ENCODE measurements at regions not wholly inside any gene's neighbourhood (a gene's known extent, or its start where the extent isn't known, plus 50 kb on each side); places are given as distances from the start of the nearest gene placed in this dataset.
"Not testable (repeated sequence)": the region's sequence is repeated elsewhere in the genome, so short reads cannot be mapped to it uniquely, and the experiment has no call there.

DNA sequence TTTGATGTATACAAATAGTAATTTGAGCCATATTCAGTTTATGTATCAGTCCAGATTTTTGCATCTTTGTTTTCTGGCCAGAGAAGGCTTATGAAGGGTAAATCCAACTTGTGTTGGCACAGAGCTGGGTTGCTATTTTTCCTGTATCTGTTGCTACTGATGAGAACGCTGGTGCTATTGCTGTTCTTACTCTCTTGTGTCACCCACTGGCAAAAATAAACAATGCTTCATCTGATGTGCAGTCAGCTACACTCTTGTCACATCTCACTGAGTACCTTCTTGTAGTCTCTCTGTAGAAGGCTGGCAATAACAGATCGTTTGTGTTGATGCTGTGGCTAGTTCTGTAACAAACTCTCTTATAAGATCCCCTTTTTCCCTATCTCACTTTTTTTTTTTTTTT lies 323.4 kb downstream of the CDH19 start:
- DNase-seq (ENCODE audit: low spot score) = no peak

- no peak for DNase-seq (ENCODE audit: low spot score)
Observed at GRCh38 chr18:66271962-66272361, 331.9 kb downstream of the CDH19 start.

GRCh38 chr18:66264130-66264529 lies 339.8 kb downstream of the CDH19 start:
- no peak for DNase-seq (ENCODE audit: low spot score)

DNA sequence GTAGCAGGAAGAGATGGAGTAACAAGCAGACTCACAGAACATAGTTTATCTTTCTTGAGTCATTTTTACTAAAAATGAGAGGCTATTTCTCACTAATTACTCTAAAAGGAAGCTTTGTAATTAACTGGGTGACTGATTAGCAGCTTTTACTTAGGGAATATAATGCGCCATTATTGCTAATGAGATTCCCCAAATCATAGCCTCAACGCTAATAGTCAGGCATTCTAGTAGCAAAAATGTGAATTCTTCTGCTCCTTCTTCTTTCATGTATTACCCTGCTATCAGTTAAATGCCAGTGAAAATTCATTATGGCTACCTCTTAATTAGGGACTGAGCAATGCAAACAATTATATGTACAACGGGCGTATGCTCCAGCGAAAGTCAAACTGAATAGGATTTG lies 349.8 kb downstream of the CDH19 start:
- DNase-seq (ENCODE audit: low spot score) = no peak

DNA sequence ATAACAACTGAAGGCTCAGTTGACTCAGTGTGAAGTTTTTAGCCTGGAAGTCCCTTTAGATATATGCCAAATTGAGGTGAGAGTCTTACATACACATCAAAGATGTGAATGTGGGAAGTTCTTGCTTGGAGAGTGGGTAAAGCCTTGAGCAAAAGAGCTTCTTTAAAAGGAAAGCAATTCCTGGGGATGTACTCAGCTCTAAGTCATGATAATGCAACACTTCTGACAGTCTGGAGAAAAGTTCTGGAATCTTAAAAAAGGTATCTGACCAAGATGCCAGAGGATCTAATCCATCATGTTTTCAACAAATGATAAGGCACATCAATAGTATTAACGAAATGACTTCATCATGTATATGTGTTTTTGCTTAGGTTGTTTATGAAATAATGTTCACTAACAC lies 351.2 kb downstream of the CDH19 start:
- DNase-seq (ENCODE audit: low spot score) = no peak

GRCh38 chr18:66235206-66235605 lies 368.7 kb downstream of the CDH19 start:
- DNase-seq (ENCODE audit: low spot score) = no peak

- no peak for DNase-seq (ENCODE audit: low spot score)
Observed at GRCh38 chr18:66226782-66227181, 377.1 kb downstream of the CDH19 start.

DNA sequence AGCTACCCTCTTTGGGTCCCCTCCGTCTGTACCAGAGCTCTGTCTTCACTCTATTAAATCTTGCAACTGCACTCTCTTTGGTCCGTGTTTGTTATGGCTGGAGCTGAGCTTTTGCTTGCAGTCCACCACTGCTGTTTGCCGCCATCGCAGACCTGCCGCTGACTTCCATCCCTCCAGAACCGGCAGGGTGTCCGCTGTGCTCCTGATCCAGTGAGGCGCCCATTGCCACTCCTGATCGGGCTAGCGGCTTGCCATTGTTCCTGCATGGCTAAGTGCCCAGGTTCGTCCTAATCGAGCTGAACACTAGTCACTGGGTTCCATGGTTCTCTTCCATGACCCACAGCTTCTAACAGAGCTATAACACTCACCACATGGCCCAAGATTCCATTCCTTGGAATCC lies 380.6 kb downstream of the CDH19 start:
- DNase-seq (ENCODE audit: low spot score) = not testable (repeated sequence)

GRCh38 chr18:66222174-66222573 lies 381.7 kb downstream of the CDH19 start:
- no peak for DNase-seq (ENCODE audit: low spot score)

GRCh38 chr18:66219817-66220216 lies 384.1 kb downstream of the CDH19 start:
- DNase-seq (ENCODE audit: low spot score) = no peak

DNA sequence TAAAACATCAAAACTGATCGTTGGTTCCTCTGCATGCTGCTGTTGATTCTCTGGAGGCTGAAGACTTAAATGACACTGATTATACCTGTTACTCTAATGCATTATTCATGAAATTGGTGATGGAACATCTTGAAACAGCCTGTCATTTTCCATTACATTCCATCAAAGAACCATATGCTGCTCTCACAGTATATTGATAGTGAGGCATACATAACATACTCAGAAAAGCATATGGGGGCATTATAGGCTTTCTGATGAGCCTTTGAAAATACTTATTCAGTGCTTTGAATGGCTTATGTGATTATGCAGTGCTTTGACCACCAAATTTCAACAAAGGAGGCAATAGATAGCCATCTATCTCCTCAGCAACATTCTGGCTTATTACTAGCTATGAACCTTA lies 392.1 kb downstream of the CDH19 start:
- no peak for DNase-seq (ENCODE audit: low spot score)

DNA sequence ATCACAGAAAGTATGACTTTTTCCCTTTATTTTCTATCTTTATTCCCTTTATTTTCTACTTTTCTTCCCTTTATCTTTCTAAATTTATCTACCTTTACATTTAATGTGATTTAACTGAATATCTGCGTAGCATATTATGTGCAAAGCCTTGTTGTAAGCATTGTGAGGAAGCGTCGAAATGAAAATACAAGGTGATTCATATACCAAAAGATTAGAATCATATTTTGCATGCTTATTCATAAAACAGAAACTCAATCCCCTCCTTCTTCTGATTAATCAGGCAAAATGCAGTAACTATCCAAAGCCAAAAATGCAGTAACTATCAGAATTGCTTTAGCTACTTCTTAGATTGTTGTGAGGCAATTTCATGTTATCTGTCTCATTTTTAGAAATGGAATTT lies 393.0 kb downstream of the CDH19 start:
- no peak for DNase-seq (ENCODE audit: low spot score)

DNA sequence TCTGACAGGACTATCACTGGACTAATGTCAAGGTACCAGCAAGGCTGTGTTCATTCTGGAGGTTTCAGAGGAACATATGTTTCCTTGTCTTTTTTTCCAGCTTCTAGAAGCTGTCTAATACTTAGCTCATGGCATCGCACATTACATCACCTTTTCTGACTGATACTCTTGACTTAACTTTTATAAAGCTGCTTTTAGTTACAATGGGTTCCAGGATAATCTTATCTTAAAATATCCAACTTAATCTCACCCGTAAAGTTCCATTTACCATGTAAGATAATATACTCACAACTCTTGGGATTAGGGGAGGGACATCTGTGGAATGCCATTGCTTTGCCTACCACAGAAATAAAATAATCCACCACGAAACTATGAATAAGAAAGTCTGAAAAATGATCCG lies 394.2 kb downstream of the CDH19 start:
- no peak for DNase-seq (ENCODE audit: low spot score)

DNA sequence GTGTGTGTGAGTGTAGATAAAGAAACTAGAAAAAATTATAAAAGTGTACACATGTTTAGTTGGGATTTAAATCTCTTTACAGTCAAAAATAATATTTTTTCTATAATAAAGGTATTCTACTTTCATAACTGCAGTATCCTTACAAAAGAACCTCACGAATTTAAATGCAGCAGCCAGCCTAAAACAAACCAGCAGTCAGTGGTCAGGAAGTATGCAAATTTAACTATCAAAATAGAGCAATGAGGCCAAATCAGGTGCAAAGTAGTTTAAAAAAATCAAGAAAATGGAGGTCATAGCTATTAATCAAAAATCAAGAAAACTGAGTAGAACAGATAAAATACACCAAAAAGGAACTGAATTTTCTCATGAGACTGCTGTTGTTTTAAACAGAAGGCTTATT lies 407.1 kb downstream of the CDH19 start:
- no peak for DNase-seq (ENCODE audit: low spot score)

DNA sequence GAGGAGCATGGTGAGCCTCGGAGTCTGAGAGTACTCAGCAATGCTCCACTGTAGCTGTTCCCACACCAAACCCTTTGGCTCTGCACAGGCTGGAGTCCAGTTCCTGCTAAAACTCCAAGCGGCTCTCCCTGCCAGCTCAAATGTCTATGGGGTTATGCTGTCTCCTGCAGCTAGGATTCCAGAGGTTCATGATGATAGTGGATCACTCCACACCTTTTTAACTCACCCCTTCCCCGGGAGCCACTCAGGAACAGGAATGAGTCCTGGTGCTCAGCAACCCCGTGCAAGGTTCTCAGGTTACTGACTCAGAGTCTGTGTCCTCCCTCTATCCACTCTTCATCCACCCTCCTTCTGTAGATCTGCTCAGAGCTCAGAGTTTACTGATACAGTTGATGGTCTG lies 410.0 kb downstream of the CDH19 start:
- no peak for DNase-seq (ENCODE audit: low spot score)

DNA sequence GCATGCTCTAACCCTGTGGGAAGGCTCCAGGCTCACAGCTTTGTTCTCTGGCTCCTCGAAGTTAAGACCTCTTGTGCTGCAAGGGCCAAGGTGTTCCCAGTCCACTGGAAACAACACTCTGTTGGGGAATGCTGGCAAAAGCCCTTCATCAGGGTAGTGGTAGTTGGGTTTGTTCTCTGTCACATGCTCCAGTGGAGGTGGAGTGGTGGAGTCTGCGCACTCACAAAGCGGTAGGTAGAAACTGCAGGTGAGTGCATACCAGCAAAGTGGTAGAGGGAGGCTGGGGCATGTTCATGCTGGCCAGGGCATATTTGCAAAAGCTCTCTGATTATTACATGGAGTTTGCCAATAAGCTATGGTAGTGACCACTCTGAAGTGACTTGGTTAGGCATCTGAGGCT lies 410.5 kb downstream of the CDH19 start:
- no peak for DNase-seq (ENCODE audit: low spot score)

- no peak for DNase-seq (ENCODE audit: low spot score)
Observed at GRCh38 chr18:66168685-66169235, 417.9 kb downstream of the CDH7 start.

DNA sequence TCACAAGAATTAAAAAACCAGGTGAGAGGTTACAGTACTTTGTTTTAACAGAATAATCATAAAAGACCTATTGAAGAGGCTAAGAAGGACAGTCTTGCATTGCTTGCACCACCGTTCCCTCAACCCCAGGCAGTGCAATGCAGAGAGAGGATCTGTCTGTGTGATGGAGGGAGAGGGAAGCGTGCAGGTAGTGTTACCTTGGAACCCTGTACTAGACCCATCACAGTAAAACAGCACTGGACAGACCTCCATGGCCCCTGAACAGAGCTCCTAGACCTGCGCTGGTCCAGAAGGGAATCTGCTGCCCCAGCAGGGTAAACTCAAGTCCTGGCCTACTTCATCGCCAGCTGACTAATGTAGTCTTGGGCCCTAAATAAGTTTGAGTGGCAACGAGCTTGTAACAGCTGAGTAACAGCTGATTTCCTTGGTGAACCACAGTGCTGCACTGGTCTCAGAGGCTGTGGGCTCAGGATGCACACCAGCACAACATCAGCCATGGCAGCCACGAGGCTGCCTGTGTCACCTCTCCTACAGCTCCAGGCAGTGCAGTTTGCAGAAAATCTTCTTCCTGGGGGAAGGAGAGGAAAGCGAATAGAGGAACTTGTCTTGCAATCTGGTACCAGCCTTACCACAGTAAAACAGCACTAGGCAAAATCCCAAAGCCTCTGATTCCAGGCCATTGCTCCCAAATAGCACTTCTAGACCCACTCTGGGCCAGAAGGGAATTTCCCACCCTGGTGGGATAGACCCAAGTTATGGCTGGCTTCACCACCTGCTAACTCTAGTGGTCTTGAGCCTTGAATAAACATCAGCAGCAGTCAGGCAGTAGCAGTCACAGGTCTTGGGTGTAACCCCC lies 417.2 kb downstream of the CDH7 start:
- DNase-seq (ENCODE audit: low spot score) = no peak

- no peak for DNase-seq (ENCODE audit: low spot score)
Observed at GRCh38 chr18:66160007-66160406, 409.2 kb downstream of the CDH7 start.

- no peak for DNase-seq (ENCODE audit: low spot score)
Observed at GRCh38 chr18:66159451-66159850, 408.6 kb downstream of the CDH7 start.

GRCh38 chr18:66156946-66157687 lies 406.3 kb downstream of the CDH7 start:
- no peak for DNase-seq (ENCODE audit: low spot score)

GRCh38 chr18:66150650-66151049 lies 399.8 kb downstream of the CDH7 start:
- DNase-seq (ENCODE audit: low spot score) = no peak

DNA sequence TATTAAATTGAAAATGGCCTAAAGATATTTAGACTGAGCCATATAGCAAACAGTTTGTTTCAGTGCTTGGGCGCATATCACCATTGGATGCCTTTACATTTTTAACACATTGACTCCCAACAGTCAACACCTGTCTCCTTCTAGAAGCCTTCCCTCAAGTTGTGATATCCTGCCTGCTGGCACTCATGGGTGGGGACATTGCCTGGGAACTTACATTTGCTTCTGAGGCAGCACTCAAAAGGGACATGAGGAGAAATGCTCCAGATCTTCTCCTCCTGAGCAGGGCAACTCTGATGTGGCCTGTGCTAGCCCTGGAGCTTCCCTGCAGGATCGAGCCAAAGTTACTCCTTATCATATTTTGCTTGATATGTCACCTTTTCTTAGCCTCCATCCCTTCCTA lies 392.2 kb downstream of the CDH7 start:
- no peak for DNase-seq (ENCODE audit: low spot score)
